Stomach (tissue), 8 donors: ENCODE measurements at regions not wholly inside any gene's neighbourhood (a gene's known extent, or its start where the extent isn't known, plus 50 kb on each side); places are given as distances from the start of the nearest gene placed in this dataset.
"Not testable (repeated sequence)": the region's sequence is repeated elsewhere in the genome, so short reads cannot be mapped to it uniquely, and the experiment has no call there.

Experiments used
- DNase-seq, 2 donors: peaks; one replicate each; pipeline versions ENCODE4 v3.0.0 to v3.0.0-alpha.2; 2013 to 2019
- H3K27ac ChIP-seq, 5 donors: fragments of 200-600 bp in 4 of 5; sonication (generic) in 4 of 5; one replicate each; pipeline ENCODE4 v1.5.1; 2013 to 2019; ENCODE audit warnings: mild to moderate bottlenecking in 1 of 5, moderate library complexity in 1 of 5
- H3K27me3 ChIP-seq, 3 donors: fragments of 200-600 bp; sonication (generic); one replicate each; pipeline ENCODE4 v1.5.1; 2017 to 2019; ENCODE audit warnings: mixed run types in 1 of 3
- H3K36me3 ChIP-seq, 4 donors: fragments of 200-600 bp; sonication (generic); 1 replicate in 3 of 4; 2 replicates in 1 of 4; pipeline ENCODE4 v1.5.1; 2016 to 2019
- H3K4me1 ChIP-seq, 4 donors: fragments of 200-600 bp; sonication (generic); one replicate each; pipeline ENCODE4 v1.5.1; 2016 to 2019
- H3K4me3 ChIP-seq, 4 donors: fragments of 200-600 bp; sonication (generic) in 3 of 4; one replicate each; pipeline ENCODE4 v1.5.1; 2016 to 2019; ENCODE audit warnings: mild to moderate bottlenecking in 1 of 4
- H3K9me3 ChIP-seq, 4 donors: fragments of 200-600 bp; sonication (generic); one replicate each; pipeline ENCODE4 v1.5.1; 2016 to 2019
- WGBS, 5 donors: extraction: QIAGEN DNeasy Blood & Tissue Kit in 3 of 5; methylation state at CpG; one replicate each; pipeline versions ENCODE4 v1.1.5 to v1.1.7; 2013 to 2018; 5-methylcytosine and 5-hydroxymethylcytosine counted together
- intact Hi-C: fragments of 100-400 bp; cut with DNase I; formaldehyde crosslinking; loops from one replicate; pipeline ENCODE4 v1.15.1; 2023; ENCODE audit warnings: low total_unique reads
- small RNA-seq, 4 donors: library from RNA; depleted of rRNA; stranded (forward); fragments of <200 nt; gene quantifications; one replicate each; pipeline ENCODE3, GENCODE V24; 2016
- TF ChIP-seq, protein P1 (sequence below), 7 experiments: fragments of 450-650 bp in 4 of 7; fragments of 200-600 bp in 3 of 7; sonication (generic) in 3 of 7; IDR thresholded peaks; one replicate each; pipeline ENCODE4 v1.5.1; 2016 to 2019; ENCODE audit warnings: antibody characterized with exemption in 7 of 7, control low read depth in 2 of 7, mild to moderate bottlenecking in 1 of 7
- donor health status: healthy with polysubstance abuse.
- donor health status: Bipolar disorder and iron deficiency.
- donor health status: healthy.

DNA sequence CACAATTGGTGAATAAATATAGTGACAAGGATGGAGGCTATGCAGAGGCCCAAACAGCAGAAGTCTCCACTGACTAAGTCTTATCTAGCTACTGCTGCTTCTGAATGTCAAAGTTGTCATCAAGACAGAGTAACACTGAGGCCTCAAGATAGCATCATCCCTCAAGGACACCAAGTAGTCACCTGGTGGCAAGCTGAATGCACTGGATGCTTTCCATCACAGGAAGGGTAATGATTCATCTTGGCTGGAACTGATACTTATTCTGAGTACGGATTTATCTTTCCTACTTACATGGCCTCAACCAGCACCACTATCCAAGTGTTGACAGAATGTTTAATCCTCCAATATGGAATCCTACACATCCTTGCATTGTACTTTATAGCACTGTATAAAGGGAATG lies 2997.8 kb upstream of the TEKT4 start:
- H3K4me1 ChIP-seq, H3K36me3 ChIP-seq, H3K27ac ChIP-seq, intact Hi-C loops, H3K9me3 ChIP-seq, H3K27me3 ChIP-seq, H3K4me3 ChIP-seq, DNase-seq: not testable (repeated sequence)
- 47 to 78% (median 74%) methylated on average over 1 of the region's 1 CpG for WGBS, 5 donors

DNA sequence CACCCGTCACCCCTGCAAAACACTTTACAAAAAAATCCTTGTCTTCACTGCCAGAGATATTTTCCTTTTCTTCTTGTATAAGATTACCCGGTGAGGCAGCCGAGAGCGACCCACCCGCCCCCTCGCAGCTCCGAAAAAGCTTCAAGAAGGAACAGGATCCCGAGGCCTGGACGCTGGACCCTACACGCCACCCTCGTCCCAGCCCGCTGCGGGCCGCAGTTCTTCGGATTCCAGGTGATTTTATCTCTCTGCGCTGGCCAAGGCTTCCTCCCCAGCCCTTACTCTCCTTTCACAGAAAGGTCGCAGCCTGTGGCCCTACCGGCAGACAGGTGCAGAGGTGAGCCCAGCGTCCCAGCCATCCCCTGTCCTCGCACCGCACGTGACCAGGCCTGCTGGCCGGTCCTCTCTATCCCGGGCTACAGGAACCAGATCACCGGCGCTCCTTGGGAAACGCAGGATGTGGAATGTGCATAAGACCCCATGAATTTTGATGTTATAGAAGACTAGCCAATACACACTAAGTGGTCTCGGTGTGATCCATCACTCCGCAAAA lies 2993.5 kb upstream of the TEKT4 start:
- H3K9me3 ChIP-seq, H3K4me3 ChIP-seq, H3K27me3 ChIP-seq, DNase-seq, H3K36me3 ChIP-seq, H3K27ac ChIP-seq, intact Hi-C loops, H3K4me1 ChIP-seq: not testable (repeated sequence)
- 88 to 91% (median 90%) methylated on average over 29 of the region's 29 CpGs for WGBS, 5 donors

DNA sequence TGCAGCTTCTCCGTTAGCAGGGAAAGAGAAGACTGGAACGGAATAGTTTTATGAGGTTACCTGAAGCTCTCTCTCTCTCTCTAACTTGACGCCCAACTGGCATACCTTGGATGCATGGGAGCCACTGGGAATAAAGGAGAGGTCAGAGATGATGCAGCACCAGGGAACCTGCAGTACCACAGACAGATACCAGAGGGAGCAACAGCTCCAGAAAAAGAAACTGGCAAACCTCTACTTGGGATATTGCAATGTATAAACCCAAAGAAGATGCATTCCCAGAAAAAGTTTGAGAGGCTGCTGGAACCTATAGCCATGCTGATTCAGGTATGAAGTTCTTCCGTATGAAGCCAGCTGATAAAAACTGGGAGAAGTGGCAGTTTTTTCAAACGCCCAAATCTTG lies 2976.1 kb upstream of the TEKT4 start:
- TF ChIP-seq, protein P1, sequence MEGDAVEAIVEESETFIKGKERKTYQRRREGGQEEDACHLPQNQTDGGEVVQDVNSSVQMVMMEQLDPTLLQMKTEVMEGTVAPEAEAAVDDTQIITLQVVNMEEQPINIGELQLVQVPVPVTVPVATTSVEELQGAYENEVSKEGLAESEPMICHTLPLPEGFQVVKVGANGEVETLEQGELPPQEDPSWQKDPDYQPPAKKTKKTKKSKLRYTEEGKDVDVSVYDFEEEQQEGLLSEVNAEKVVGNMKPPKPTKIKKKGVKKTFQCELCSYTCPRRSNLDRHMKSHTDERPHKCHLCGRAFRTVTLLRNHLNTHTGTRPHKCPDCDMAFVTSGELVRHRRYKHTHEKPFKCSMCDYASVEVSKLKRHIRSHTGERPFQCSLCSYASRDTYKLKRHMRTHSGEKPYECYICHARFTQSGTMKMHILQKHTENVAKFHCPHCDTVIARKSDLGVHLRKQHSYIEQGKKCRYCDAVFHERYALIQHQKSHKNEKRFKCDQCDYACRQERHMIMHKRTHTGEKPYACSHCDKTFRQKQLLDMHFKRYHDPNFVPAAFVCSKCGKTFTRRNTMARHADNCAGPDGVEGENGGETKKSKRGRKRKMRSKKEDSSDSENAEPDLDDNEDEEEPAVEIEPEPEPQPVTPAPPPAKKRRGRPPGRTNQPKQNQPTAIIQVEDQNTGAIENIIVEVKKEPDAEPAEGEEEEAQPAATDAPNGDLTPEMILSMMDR (IDR thresholded peaks at IDR 0.05): peak in 1 of 7 experiments; percentile 10
- intact Hi-C loops, H3K27me3 ChIP-seq, H3K9me3 ChIP-seq, DNase-seq, H3K4me1 ChIP-seq, H3K4me3 ChIP-seq, H3K36me3 ChIP-seq, H3K27ac ChIP-seq: not testable (repeated sequence)
- 14 to 31% (median 19%) methylated on average over 3 to 5 of the region's 5 CpGs for WGBS, 5 donors

DNA sequence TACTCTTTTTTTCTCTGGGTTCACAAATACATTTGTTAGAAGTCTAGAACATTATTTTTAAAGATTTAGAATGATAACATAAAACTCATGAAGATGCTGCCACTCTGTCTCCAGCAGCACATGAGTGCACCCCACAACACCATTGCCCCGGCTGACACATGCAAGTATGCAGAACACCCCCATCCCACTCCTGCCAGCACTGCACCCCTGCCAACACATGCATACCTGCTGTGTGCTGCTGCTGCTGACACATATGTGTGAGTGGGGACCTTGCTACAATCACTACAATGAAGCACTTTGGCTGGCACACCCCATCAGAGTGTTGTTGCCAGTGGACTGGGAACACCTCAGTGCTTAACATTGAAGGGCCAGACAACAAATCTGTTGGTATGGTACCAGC lies 2953.6 kb upstream of the TEKT4 start:
- H3K27ac ChIP-seq, H3K27me3 ChIP-seq, intact Hi-C loops, DNase-seq, H3K9me3 ChIP-seq, H3K4me1 ChIP-seq, H3K4me3 ChIP-seq, H3K36me3 ChIP-seq: not testable (repeated sequence)
- whole genome bisulfite sequencing, 5 donors: 54 to 90% (median 67%) methylated on average over 1 of the region's 1 CpG

Small RNA genes in the stretch of these regions (small RNA-seq; reads per million reads assigned to genes)
- 0 reads per million in 4 donors for gene AC127391.1
